Caco-2 (cell line): ENCODE measurements at regions not wholly inside any gene's neighbourhood (a gene's known extent, or its start where the extent isn't known, plus 50 kb on each side); places are given as distances from the start of the nearest gene placed in this dataset.

Source experiments
- BruUV-seq: library from RNA; stranded (reverse); fragments of 400-500 nt; replicated peaks from 2 replicates; lab custom pipeline; 2021; lab: Mats Ljungman, UMichigan
- CTCF ChIA-PET: fragments of 300-600 bp; sonication (Branson Sonifier 250); formaldehyde crosslinking; loops from one replicate; lab custom pipeline; 2022; ENCODE audit warnings: antibody characterized with exemption; lab: Charles Lee
- POLR2A ChIA-PET: fragments of 300-600 bp; sonication (Branson Sonifier 250); formaldehyde crosslinking; loops from one replicate; lab custom pipeline; 2022; ENCODE audit warnings: antibody characterized with exemption; lab: Charles Lee
- DNase-seq, 2 experiments: peaks; one replicate each; pipeline versions ENCODE4 v3.0.0 to v3.0.0-alpha.2; 2020 to 2022
- H3K27me3 ChIP-seq: replicated peaks from 2 replicates; pipeline ENCODE4 v1.6.0; 2011; ENCODE audit warnings: low read length; ENCODE audit not compliant: control insufficient read depth, insufficient read depth
- H3K36me3 ChIP-seq: 2 replicates; pipeline ENCODE4 v1.5.1; 2011; ENCODE audit warnings: low read length; ENCODE audit not compliant: control insufficient read depth, insufficient read depth
- H3K4me1 ChIP-seq: fragments of 250-450 bp; sonication (Bioruptor Pico); 2 replicates; pipeline ENCODE4 v1.5.1; 2020; ENCODE audit warnings: mild to moderate bottlenecking
- H3K4me3 ChIP-seq: 2 replicates; pipeline ENCODE4 v1.5.1; 2011; ENCODE audit warnings: low read depth, mild to moderate bottlenecking, control low read depth, low read length
- H3K9me3 ChIP-seq: fragments of 250-450 bp; sonication (Bioruptor Pico); 2 replicates; pipeline ENCODE4 v1.5.1; 2020; ENCODE audit warnings: mild to moderate bottlenecking, moderate library complexity
- H3K27ac Mint-ChIP-seq: one replicate; pipeline ENCODE4 v1.8.0; 2022; ENCODE audit warnings: mixed read lengths; ENCODE audit not compliant: unreplicated experiment
- H3K27me3 Mint-ChIP-seq: one replicate; pipeline ENCODE4 v1.8.0; 2022; ENCODE audit warnings: mixed read lengths; ENCODE audit not compliant: insufficient read depth, unreplicated experiment
- H3K36me3 Mint-ChIP-seq: one replicate; pipeline ENCODE4 v1.8.0; 2022; ENCODE audit warnings: mild to moderate bottlenecking, mixed read lengths; ENCODE audit not compliant: insufficient read depth, unreplicated experiment
- H3K4me1 Mint-ChIP-seq: one replicate; pipeline ENCODE4 v1.8.0; 2022; ENCODE audit warnings: low read depth, mixed read lengths; ENCODE audit not compliant: unreplicated experiment
- H3K4me3 Mint-ChIP-seq: one replicate; pipeline ENCODE4 v1.8.0; 2022; ENCODE audit warnings: mild to moderate bottlenecking, moderate library complexity, mixed read lengths; ENCODE audit not compliant: unreplicated experiment
- H3K9me3 Mint-ChIP-seq: one replicate; pipeline ENCODE4 v1.8.0; 2022; ENCODE audit warnings: mixed read lengths; ENCODE audit not compliant: unreplicated experiment
- intact Hi-C: fragments of 100-400 bp; cut with micrococcal nuclease; formaldehyde crosslinking; loops from one replicate; pipeline ENCODE4 v1.10.0; 2022; ENCODE audit not compliant: unreplicated experiment
- TF ChIP-seq, protein P1 (sequence below), 2 experiments: fragments of 200-600 bp in 1 of 2; IDR thresholded peaks; 1 replicate in 1 of 2; 2 replicates in 1 of 2; pipeline versions ENCODE4 v1.5.1 to v1.8.0; 2011 to 2022; ENCODE audit warnings: antibody characterized with exemption in 1 of 2, control low read depth in 1 of 2, inconsistent platforms in 1 of 2, low read depth in 1 of 2, low read length in 1 of 2, mild to moderate bottlenecking in 1 of 2, moderate library complexity in 1 of 2; ENCODE audit not compliant: insufficient read depth in 1 of 2, severe bottlenecking in 1 of 2, unreplicated experiment in 1 of 2

DNA sequence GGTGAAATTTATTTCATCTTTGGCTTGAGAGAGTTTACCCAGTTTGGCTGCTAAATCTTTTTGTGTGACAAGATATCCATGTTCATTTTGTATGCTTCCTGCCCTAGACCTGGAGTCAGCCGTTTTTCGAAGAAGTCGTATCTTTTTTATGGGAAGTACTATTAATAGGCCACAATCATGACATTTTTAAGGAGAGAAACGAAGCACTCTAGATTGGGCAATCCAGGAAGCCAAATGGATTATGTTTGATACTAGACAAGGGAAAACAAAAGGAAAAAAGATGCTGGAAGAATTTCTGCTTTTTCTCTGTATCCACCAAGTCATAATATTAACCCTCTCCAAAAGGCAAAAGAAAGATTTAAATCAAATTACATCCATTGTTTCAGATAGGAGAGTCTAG, 214.6 kb downstream of the HDGFL1 start:
- intact Hi-C loops: no loop called here
- Mint-ChIP-seq H3K27me3 (no peaks in the 10 kb centered on the region), H3K4me3 (no peak overlapping the region), H3K4me1 (no peaks in the 10 kb centered on the region), H3K9me3 (peaks cover 36% of the 10 kb centered on the region), H3K36me3 (peaks cover 6% of the 10 kb centered on the region), H3K27ac (no peak overlapping the region)
- POLR2A ChIA-PET: no interaction called here
- H3K36me3 ChIP-seq: no peaks in the 10 kb centered on the region
- H3K27me3 ChIP-seq: no peaks in the 10 kb centered on the region
- no peak for DNase-seq
- TF ChIP-seq, protein P1, sequence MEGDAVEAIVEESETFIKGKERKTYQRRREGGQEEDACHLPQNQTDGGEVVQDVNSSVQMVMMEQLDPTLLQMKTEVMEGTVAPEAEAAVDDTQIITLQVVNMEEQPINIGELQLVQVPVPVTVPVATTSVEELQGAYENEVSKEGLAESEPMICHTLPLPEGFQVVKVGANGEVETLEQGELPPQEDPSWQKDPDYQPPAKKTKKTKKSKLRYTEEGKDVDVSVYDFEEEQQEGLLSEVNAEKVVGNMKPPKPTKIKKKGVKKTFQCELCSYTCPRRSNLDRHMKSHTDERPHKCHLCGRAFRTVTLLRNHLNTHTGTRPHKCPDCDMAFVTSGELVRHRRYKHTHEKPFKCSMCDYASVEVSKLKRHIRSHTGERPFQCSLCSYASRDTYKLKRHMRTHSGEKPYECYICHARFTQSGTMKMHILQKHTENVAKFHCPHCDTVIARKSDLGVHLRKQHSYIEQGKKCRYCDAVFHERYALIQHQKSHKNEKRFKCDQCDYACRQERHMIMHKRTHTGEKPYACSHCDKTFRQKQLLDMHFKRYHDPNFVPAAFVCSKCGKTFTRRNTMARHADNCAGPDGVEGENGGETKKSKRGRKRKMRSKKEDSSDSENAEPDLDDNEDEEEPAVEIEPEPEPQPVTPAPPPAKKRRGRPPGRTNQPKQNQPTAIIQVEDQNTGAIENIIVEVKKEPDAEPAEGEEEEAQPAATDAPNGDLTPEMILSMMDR (IDR thresholded peaks at IDR 0.05; ENCODE audit: insufficient read depth in 1 of 2, low read depth in 1 of 2, low read length in 1 of 2, severe bottlenecking in 1 of 2, unreplicated experiment in 1 of 2): no peak
- CTCF ChIA-PET: no interaction called here
- BruUV-seq: no TSS peak
- H3K4me3 ChIP-seq: no peak overlapping the region
- no peaks in the 10 kb centered on the region for H3K4me1 ChIP-seq
- H3K9me3 ChIP-seq: peaks cover 8% of the 10 kb centered on the region; the same call in 1 of the 2 replicates

DNA sequence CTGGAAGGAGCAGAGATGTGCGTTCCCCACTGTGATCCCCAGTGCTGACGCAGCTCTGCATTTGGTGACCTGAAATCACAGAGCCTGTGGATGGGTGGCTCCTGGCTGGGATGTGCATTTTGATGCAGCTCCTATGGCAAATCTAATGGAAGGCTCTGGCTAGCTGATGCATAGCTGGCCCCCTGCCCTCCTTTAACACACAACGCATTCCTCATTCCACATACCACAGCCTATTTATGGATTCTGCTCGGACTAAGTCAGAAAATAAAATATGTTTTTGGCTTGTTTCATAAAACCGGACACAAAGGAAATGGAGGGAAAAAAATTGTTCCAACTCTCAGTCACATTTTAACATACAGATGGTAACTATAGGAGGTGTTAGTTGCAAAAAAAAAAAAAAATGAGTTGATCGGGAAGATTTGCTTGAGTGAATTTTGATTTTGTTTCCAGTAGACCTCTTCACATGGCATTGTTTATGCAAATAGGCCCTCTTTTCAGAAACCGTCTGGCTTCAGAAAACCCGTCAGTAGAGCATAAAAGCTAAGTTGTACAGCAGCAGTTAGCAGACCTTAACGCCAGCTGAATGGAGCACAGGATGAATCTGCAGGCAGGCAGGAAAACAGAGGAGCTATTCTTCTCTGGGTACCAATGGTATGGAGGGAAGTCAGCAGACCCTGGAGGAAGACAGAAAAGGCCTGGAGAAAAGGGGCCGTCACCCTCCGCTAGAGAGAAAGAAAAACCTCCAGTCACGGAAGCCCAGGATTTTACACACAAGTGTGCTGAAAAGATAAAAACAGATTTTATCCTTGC, 215.4 kb downstream of the HDGFL1 start:
- H3K4me1 ChIP-seq: no peaks in the 10 kb centered on the region
- TF ChIP-seq, protein P1 (IDR thresholded peaks at IDR 0.05; ENCODE audit: insufficient read depth in 1 of 2, low read depth in 1 of 2, low read length in 1 of 2, severe bottlenecking in 1 of 2, unreplicated experiment in 1 of 2): no peak
- ChIA-PET POLR2A (no interaction called here), CTCF (no interaction called here)
- peaks cover 29% of the 10 kb centered on the region for H3K9me3 Mint-ChIP-seq
- H3K4me3 Mint-ChIP-seq: no peak overlapping the region
- no peaks in the 10 kb centered on the region for H3K36me3 ChIP-seq
- H3K4me1 Mint-ChIP-seq: no peaks in the 10 kb centered on the region
- DNase-seq: no peak
- no peaks in the 10 kb centered on the region for H3K9me3 ChIP-seq
- no peaks in the 10 kb centered on the region for H3K27me3 Mint-ChIP-seq
- no peak overlapping the region for H3K27ac Mint-ChIP-seq
- BruUV-seq: no TSS peak
- H3K36me3 Mint-ChIP-seq: peaks cover 6% of the 10 kb centered on the region
- H3K27me3 ChIP-seq: no peaks in the 10 kb centered on the region
- intact Hi-C loops: no loop called here
- H3K4me3 ChIP-seq: no peak overlapping the region

GRCh38 chr6:22788038-22788437, 218.7 kb downstream of the HDGFL1 start:
- Mint-ChIP-seq H3K9me3 (peaks cover 22% of the 10 kb centered on the region), H3K27me3 (no peaks in the 10 kb centered on the region), H3K4me1 (no peaks in the 10 kb centered on the region), H3K36me3 (no peaks in the 10 kb centered on the region), H3K4me3 (no peak overlapping the region), H3K27ac (no peak overlapping the region)
- intact Hi-C loops: no loop called here
- Histone ChIP-seq H3K36me3 (no peaks in the 10 kb centered on the region), H3K4me3 (no peak overlapping the region), H3K27me3 (no peaks in the 10 kb centered on the region), H3K9me3 (no peaks in the 10 kb centered on the region), H3K4me1 (no peaks in the 10 kb centered on the region)
- POLR2A ChIA-PET: no interaction called here
- CTCF ChIA-PET: no interaction called here
- BruUV-seq: no TSS peak
- DNase-seq: no peak
- TF ChIP-seq, protein P1 (IDR thresholded peaks at IDR 0.05; ENCODE audit: insufficient read depth in 1 of 2, low read depth in 1 of 2, low read length in 1 of 2, severe bottlenecking in 1 of 2, unreplicated experiment in 1 of 2): no peak
